ENCODE measurements at regions not wholly inside any gene's neighbourhood (a gene's known extent, or its start where the extent isn't known, plus 50 kb on each side); places are given as distances from the start of the nearest gene placed in this dataset.

DNA sequence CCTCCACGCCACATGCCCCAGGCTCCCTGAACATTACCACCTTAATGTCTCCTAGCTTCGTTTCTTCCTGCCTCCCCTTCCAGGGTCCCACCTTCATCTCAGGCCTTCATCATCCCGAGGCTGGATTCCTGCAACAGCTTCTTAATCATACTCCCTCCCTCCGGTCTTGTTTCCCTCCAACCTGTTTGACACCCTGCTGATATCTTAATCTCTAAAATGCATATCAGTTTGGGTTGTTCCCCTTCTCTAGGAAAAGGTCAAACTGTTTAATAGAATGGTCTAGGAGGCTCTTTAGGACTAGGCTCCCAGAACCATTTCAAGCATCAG lies 125.5 kb upstream of the ARHGAP5 start:
- TF ChIP-seq ARNT (IDR thresholded peaks at IDR 0.05): no peak
- TF ChIP-seq, protein P1, sequence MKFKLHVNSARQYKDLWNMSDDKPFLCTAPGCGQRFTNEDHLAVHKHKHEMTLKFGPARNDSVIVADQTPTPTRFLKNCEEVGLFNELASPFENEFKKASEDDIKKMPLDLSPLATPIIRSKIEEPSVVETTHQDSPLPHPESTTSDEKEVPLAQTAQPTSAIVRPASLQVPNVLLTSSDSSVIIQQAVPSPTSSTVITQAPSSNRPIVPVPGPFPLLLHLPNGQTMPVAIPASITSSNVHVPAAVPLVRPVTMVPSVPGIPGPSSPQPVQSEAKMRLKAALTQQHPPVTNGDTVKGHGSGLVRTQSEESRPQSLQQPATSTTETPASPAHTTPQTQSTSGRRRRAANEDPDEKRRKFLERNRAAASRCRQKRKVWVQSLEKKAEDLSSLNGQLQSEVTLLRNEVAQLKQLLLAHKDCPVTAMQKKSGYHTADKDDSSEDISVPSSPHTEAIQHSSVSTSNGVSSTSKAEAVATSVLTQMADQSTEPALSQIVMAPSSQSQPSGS (CRISPR knock-in tag; IDR thresholded peaks at IDR 0.05): no peak
- no peak for TF ChIP-seq ZNF766 (CRISPR knock-in tag; conservative IDR thresholded peaks at IDR 0.05)
- no peak for TF ChIP-seq SRSF3 (IDR thresholded peaks at IDR 0.05; ENCODE audit: insufficient read depth, low read length)
- TF ChIP-seq FOSL1 (tag; conservative IDR thresholded peaks at IDR 0.05): no peak
